Astrocyte (in vitro differentiated cells and primary cell): ENCODE measurements at regions not wholly inside any gene's neighbourhood (a gene's known extent, or its start where the extent isn't known, plus 50 kb on each side); places are given as distances from the start of the nearest gene placed in this dataset.

Experiments
- DNase-seq: peaks from one replicate; pipeline ENCODE4 v3.0.0-alpha.2; 2010; ENCODE audit warnings: low read depth
- FAIRE-seq: peaks from 2 replicates; lab custom pipeline; 2011; peaks lifted over from hg19 to GRCh38; lab: Jason Lieb, UNC
- H2AFZ ChIP-seq: 2 replicates; pipeline ENCODE4 v1.6.0; 2012; ENCODE audit warnings: low read depth, low read length, inconsistent platforms
- H3K27ac ChIP-seq: 2 replicates; pipeline ENCODE4 v1.5.1; 2011; ENCODE audit warnings: low read depth, low read length, inconsistent platforms
- H3K27me3 ChIP-seq: 2 replicates; pipeline ENCODE4 v1.6.0; 2011; ENCODE audit warnings: low read length, inconsistent platforms; ENCODE audit not compliant: insufficient read depth
- H3K36me3 ChIP-seq: 2 replicates; pipeline ENCODE4 v1.5.1; 2011; ENCODE audit warnings: low read length, inconsistent platforms; ENCODE audit not compliant: insufficient read depth
- H3K4me1 ChIP-seq: 2 replicates; pipeline ENCODE4 v1.5.1; 2011; ENCODE audit warnings: low read length, inconsistent platforms; ENCODE audit not compliant: insufficient read depth
- H3K4me2 ChIP-seq: 2 replicates; pipeline ENCODE4 v1.6.0; 2012; ENCODE audit warnings: low read length, inconsistent platforms
- H3K4me3 ChIP-seq: 2 replicates; pipeline ENCODE4 v1.5.1; 2011; ENCODE audit warnings: low read depth, mild to moderate bottlenecking, low read length, inconsistent platforms; ENCODE audit not compliant: insufficient read depth
- H3K79me2 ChIP-seq: 2 replicates; pipeline ENCODE4 v1.6.0; 2012; ENCODE audit warnings: mild to moderate bottlenecking, low read length, inconsistent platforms; ENCODE audit not compliant: insufficient read depth
- H3K9ac ChIP-seq: 2 replicates; pipeline ENCODE4 v1.6.0; 2012; ENCODE audit warnings: mild to moderate bottlenecking, low read length, inconsistent platforms
- H3K9me3 ChIP-seq: 2 replicates; pipeline ENCODE4 v1.5.1; 2012; ENCODE audit warnings: low read depth, mild to moderate bottlenecking, low read length, inconsistent platforms; ENCODE audit not compliant: insufficient read depth
- H4K20me1 ChIP-seq: 2 replicates; pipeline ENCODE4 v1.6.0; 2012; ENCODE audit warnings: low read length, inconsistent platforms; ENCODE audit not compliant: insufficient read depth
- H3K27ac Mint-ChIP-seq: one replicate; pipeline ENCODE4 v1.8.0; 2021; ENCODE audit warnings: mild to moderate bottlenecking, mixed read lengths; ENCODE audit not compliant: unreplicated experiment
- H3K27me3 Mint-ChIP-seq: one replicate; pipeline ENCODE4 v1.8.0; 2021; ENCODE audit warnings: low read depth, mixed read lengths; ENCODE audit not compliant: unreplicated experiment
- H3K36me3 Mint-ChIP-seq: one replicate; pipeline ENCODE4 v1.8.0; 2021; ENCODE audit warnings: low read depth, mixed read lengths; ENCODE audit not compliant: unreplicated experiment
- H3K4me1 Mint-ChIP-seq: one replicate; pipeline ENCODE4 v1.8.0; 2021; ENCODE audit warnings: low read depth, mixed read lengths; ENCODE audit not compliant: unreplicated experiment
- H3K4me3 Mint-ChIP-seq: one replicate; pipeline ENCODE4 v1.8.0; 2021; ENCODE audit warnings: mild to moderate bottlenecking, moderate library complexity, mixed read lengths; ENCODE audit not compliant: unreplicated experiment
- H3K9me3 Mint-ChIP-seq: one replicate; pipeline ENCODE4 v1.8.0; 2021; ENCODE audit warnings: mild to moderate bottlenecking, mixed read lengths; ENCODE audit not compliant: unreplicated experiment
- EZH2 ChIP-seq: IDR thresholded peaks from 2 replicates; pipeline ENCODE4 v1.6.1; 2012; ENCODE audit warnings: mild to moderate bottlenecking, low read length, inconsistent platforms; ENCODE audit not compliant: insufficient read depth
- TF ChIP-seq, protein P1 (sequence below): IDR thresholded peaks from 2 replicates; pipeline ENCODE4 v1.5.1; 2011; ENCODE audit warnings: low read depth, mild to moderate bottlenecking, inconsistent platforms, low read length, moderate library complexity; ENCODE audit not compliant: insufficient read depth

DNA sequence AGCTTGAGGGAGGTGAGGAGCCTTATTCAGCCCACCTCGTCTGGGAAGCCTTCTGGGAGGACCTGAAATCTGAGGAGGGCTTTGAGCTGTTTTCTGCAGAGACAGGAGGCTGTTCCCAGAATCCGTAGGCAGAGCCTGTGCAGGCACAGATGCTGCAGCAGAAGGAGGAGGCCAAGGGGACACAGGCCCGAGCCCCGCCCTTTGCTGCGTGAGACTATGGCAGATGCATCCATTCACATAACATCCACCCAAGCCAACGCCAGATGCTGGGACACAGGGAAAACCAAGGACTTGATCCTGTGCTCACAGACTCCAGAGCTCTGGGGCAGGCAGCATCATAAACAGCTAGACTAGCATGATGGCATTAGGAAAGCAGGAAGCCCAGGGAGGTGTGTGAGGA, 98.2 kb downstream of the KCNF1 start:
- Mint-ChIP-seq H3K9me3 (peaks cover 26% of the 10 kb centered on the region), H3K27me3 (peaks cover 10% of the 10 kb centered on the region), H3K4me1 (peaks cover 1% of the 10 kb centered on the region), H3K27ac (no peak overlapping the region), H3K4me3 (no peak overlapping the region), H3K36me3 (peaks cover 4% of the 10 kb centered on the region)
- Histone ChIP-seq H3K27ac (no peak overlapping the region), H3K27me3 (peaks cover 5% of the 10 kb centered on the region), H4K20me1 (no peaks in the 10 kb centered on the region), H3K36me3 (no peaks in the 10 kb centered on the region), H3K4me2 (no peak overlapping the region), H3K9me3 (peaks cover 3% of the 10 kb centered on the region), H3K9ac (no peak overlapping the region), H2AFZ (no peak overlapping the region), H3K4me3 (no peak overlapping the region), H3K79me2 (no peaks in the 10 kb centered on the region), H3K4me1 (no peaks in the 10 kb centered on the region)
- TF ChIP-seq, protein P1, sequence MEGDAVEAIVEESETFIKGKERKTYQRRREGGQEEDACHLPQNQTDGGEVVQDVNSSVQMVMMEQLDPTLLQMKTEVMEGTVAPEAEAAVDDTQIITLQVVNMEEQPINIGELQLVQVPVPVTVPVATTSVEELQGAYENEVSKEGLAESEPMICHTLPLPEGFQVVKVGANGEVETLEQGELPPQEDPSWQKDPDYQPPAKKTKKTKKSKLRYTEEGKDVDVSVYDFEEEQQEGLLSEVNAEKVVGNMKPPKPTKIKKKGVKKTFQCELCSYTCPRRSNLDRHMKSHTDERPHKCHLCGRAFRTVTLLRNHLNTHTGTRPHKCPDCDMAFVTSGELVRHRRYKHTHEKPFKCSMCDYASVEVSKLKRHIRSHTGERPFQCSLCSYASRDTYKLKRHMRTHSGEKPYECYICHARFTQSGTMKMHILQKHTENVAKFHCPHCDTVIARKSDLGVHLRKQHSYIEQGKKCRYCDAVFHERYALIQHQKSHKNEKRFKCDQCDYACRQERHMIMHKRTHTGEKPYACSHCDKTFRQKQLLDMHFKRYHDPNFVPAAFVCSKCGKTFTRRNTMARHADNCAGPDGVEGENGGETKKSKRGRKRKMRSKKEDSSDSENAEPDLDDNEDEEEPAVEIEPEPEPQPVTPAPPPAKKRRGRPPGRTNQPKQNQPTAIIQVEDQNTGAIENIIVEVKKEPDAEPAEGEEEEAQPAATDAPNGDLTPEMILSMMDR, result no peak
- no peak for TF ChIP-seq EZH2
- DNase-seq (no peak), FAIRE-seq (no peak)

DNA sequence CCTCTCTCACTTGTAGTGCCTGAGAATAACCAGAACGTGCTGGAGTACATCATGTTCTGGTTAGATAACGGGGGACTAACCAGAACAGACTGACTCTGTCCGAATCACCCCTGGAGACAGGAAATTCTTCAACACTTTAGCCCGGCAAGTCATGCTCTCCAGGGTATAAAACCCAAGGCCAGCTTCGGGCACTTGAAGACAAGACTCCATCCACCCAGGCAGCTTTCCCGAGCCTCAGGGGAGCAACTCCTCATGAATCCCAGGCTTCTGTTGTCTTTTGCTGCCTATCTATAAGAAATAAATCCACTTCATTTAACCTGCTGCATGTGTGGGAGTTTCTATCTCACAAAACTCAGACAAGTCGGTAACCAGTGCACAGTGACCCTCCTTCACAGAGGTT, 99.6 kb downstream of the KCNF1 start:
- Mint-ChIP-seq H3K4me1 (peaks cover 1% of the 10 kb centered on the region), H3K4me3 (no peak overlapping the region), H3K27me3 (peaks cover 14% of the 10 kb centered on the region), H3K9me3 (peaks cover 26% of the 10 kb centered on the region), H3K27ac (no peak overlapping the region), H3K36me3 (peaks cover 4% of the 10 kb centered on the region)
- H3K4me2 ChIP-seq, result no peak overlapping the region
- no peak overlapping the region for H3K4me3 ChIP-seq
- FAIRE-seq (no peak), DNase-seq (no peak)
- no peak overlapping the region for H3K27ac ChIP-seq
- H3K79me2 ChIP-seq, result no peaks in the 10 kb centered on the region
- H4K20me1 ChIP-seq, result no peaks in the 10 kb centered on the region
- peaks cover 3% of the 10 kb centered on the region for H3K9me3 ChIP-seq
- TF ChIP-seq, protein P1, result no peak
- no peak for TF ChIP-seq EZH2
- H3K36me3 ChIP-seq, result no peaks in the 10 kb centered on the region
- H3K27me3 ChIP-seq, result peaks cover 5% of the 10 kb centered on the region
- H3K4me1 ChIP-seq, result no peaks in the 10 kb centered on the region
- no peak overlapping the region for H3K9ac ChIP-seq
- H2AFZ ChIP-seq, result no peak overlapping the region

DNA sequence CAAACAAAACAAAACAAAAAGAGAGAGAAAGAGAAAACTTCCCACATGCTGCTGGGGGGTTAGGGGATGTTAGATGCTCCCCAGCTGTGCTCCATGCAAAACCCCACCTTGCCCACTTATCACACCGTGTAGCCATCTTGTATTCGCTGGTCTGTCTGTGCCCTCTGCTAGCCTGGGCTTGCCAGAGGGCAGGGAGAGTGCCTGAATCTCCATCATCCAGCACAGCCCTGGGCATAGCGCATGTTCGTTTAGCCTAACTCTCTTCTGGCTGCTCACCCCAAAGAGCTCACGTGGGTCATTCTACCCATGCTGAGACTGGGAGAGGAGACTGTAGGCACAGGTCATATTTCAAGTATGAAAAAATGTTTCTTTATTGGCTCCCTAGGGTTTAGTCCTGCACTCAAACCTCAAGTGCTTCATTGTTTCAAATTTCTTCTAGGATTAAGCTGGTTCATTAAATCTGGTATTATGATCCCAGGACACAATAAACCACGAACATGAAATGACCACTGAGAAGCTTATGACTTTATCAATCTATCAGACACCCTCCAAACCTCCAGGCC, 100.5 kb downstream of the KCNF1 start:
- no peaks in the 10 kb centered on the region for H4K20me1 ChIP-seq
- no peak overlapping the region for H3K27ac Mint-ChIP-seq

More for the DNA sequence above, 100.5 kb downstream of the KCNF1 start:
- Histone ChIP-seq H3K4me1 (no peaks in the 10 kb centered on the region), H3K27me3 (peaks cover 11% of the 10 kb centered on the region), H3K4me3 (no peak overlapping the region), H3K9ac (no peak overlapping the region), H3K79me2 (no peaks in the 10 kb centered on the region), H3K9me3 (peaks cover 3% of the 10 kb centered on the region), H2AFZ (no peak overlapping the region), H3K27ac (no peak overlapping the region), H3K4me2 (no peak overlapping the region), H3K36me3 (no peaks in the 10 kb centered on the region)
- H3K4me1 Mint-ChIP-seq, result peaks cover 1% of the 10 kb centered on the region
- peaks cover 17% of the 10 kb centered on the region for H3K27me3 Mint-ChIP-seq
- DNase-seq (no peak), FAIRE-seq (no peak)
- no peaks in the 10 kb centered on the region for H3K36me3 Mint-ChIP-seq
- TF ChIP-seq, protein P1, result no peak
- no peak for TF ChIP-seq EZH2
- H3K4me3 Mint-ChIP-seq, result no peak overlapping the region
- H3K9me3 Mint-ChIP-seq, result peaks cover 26% of the 10 kb centered on the region
